H4 (cell line): ENCODE measurements at regions not wholly inside any gene's neighbourhood (a gene's known extent, or its start where the extent isn't known, plus 50 kb on each side); places are given as distances from the start of the nearest gene placed in this dataset.

ENCODE experiments used
- DNase-seq: peaks from one replicate; pipeline ENCODE4 v3.0.0-alpha.2; 2015; ENCODE audit warnings: low spot score

DNA sequence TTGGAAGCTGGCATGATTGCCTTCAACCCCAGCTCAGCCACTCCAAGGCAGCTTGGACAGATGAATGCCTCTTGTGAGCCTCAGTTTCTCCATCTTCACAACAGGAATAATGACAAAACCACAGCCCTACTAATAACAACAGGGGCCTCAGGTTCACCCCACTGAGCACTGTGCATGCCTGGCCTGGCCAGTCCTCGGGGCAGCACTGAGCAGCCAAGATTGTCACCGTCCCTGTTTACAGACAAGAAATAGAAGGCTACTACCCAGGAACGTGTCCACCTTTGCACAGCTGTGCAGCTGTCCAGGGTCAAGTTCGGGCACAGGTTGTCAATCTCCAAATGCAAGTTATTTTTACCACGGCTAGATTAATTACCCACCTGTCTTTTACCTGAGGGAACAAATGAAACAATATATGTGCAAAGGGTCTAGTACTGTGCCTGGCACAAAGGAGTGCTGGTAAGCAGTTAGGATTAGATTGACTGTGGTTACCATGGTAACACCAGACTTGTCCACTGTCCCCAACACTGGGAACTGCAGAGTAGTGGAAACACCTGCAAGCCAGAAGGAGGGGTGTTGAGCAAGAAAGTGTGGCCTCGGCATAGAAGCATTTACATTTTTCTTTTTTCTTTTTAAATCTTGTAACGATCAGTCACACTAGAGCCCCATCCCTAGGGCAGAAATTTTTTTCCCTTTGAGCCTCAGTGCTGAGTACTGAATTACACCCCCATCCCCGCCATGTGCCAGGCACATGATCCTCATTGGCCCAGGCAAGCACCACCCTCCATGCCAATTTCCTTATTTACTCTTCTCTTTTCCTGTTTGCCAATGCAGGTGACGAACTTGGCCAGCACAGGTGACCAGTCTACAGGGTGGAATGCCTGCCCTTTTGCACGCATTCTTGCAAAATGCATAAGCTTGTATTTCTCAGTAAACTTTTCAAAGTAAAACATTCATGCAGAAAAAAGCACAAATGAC is 66.3 kb upstream of the SLC6A6 start:
- no peak for DNase-seq

DNA sequence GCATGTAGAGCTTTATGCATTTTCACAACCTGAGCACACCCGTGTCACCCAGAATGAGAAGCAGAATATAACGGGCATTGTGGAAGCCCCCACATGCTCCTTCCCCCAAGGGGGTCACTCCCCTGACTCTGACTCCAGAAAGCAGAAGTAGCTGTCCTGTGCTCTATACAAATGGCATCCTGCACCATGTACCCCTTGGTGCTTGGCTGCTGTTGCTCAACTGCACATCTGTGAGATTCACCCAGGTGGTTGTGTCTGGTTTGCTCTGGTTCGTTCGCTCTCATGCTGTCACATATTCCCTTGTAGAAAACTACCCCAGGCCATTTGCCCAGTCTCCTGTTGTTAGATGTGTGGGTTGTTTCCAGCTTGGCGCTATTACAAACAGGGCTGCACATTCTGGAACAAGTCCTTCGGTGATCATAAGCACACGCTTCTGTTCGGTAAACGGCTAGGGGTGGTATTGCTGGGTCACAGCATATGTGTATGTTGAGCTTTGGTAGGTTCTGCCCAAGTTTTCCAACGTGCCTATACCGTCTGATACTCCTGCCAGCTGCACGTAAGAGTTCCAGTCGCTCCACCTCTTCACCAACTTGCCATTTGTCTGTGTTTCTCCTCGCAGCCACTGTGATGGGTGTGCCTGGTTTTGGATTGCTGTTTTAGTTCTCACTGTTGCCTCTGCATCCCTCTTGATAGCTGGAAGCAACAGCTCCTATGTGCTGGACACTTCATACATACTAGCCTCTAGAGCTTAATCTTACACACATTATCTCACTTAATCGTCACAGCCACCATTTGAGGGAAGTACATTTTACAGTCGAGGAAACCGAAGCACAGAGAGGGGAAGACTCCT is 65.4 kb upstream of the SLC6A6 start:
- no peak for DNase-seq

DNA sequence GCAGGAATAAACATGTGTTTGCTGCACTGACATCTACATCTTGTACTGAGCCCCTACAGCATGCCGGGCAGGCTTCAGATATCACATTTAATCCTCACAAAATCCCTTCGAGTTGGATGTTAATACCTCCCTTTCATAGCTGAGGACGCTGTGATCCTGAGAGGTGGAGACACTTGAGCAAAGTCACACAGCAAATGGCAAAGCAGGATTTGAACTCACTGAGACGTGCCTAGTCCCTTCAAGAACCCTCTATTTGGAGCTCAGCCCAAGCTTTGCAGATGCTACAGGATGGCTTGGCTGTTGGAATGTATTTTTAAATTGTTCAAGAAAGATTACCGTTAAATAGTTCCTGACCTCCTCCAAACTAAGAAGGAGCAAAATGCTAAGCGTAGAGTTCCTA is 64.6 kb upstream of the SLC6A6 start:
- DNase-seq, result no peak

DNA sequence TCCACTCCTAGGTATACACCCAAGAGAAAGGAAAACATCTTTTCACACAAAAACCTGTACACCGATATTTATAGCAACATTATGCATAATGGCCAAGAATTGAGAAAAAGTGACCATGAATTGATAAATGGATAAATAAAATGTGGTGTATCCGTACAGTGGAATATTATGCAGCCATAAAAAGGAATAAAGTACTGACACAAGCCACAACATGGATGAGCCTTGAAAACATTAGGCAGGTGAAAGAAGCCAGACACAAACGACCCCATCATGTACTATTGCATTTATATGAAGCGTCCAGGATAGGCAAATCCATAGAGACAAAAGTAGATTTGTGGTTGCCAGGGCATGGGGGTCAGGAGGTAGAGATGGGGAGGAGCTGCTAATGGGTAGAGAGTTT is 64.2 kb upstream of the SLC6A6 start:
- no peak for DNase-seq

DNA sequence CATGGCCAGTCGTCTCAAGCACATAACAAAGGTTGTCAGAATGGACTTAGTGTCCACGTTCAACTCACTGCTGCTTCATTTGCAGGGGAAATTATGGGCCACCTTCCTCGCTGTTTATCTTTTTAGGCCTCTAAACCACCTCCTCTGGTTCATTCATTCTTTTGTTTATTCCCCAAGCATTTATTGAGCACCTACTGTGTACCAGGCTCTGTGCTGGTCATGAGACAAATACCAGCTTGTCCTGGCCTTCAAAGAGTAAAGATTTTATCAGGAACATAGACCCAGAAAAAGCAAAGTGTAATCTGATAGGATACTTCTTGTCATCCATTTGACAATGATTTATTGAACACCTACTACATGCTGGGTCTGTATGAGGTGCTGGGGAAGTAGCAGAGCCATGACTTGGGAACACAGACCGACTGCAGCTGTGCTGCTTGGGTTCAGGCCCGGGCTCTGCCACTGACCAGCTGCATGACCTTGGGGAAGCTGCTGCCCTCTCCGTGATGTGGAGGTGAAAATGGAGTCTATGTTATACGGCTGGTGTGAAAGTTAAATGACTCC is 63.4 kb upstream of the SLC6A6 start:
- DNase-seq, result no peak

DNA sequence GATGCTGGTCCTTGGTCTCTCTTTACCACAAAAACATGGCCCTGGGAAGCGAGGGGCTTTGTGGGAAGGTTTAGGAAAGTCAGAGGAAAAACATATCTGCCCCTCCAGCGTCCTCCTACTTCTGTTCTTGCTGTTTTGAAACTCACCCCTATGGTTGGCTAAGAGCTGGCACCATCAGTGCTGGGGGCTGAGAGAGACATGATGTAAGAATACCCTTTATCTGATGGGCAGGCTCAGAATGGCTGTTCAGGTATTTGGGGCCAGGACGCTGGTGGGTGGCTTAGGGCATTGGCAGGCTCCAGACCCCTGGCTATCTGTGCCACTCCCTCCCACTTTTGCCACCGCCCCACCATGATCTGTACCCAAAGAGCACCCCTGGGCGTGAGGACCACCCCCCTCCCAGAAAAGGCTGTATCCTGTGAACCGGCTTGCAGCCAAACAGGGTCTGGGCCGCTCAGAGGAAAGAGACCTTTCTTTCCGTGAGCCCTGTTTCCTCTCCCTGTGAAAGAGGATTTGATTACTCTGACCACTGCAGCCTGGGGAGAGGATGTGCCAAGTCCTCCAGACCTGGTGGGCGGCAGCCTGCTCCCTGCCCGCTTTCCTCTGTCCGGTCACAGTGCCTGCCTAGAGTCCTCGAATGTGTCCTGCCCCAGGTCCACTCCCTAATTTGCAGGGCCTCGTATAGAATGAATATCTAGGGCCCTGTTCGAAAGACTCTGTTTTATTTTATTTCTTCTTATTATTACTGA is 61.3 kb upstream of the SLC6A6 start:
- no peak for DNase-seq

DNA sequence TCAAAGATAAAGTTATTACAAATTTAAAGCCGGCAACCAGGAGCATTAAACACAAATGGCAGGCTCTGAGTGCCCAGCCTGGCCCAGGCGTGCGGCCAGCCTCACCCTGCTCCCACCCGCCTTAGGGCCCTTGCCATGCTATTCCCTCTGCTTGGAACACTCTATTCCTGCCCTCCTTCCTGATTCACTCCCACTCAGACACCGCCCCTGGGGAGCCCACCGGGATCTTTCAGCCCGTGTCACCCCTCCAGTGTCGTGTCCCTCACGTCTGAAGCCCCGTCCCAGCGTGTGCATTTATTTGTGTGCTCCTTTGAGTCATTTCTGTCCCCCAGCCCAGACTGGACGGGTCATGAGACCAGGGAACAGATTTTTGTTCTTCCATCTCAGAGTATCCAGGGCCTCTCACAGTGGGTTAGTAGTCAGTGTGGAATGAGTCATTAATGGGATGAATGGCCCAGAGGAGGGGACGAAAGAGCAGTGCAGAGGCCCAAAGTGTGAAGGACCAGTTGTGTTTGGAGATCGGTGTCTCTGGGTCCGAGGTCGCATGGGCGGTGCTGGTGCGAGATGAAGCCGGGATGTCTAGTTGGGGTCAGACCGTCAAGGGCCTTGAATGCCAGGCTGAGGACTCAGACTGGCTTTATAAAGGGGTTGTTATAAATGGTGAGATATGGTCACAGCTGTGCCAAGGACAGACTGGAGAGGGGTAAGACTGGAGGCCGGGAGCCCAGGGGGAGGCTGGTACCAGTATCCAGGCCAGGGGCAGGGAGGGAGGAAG is 58.9 kb upstream of the SLC6A6 start:
- no peak for DNase-seq

DNA sequence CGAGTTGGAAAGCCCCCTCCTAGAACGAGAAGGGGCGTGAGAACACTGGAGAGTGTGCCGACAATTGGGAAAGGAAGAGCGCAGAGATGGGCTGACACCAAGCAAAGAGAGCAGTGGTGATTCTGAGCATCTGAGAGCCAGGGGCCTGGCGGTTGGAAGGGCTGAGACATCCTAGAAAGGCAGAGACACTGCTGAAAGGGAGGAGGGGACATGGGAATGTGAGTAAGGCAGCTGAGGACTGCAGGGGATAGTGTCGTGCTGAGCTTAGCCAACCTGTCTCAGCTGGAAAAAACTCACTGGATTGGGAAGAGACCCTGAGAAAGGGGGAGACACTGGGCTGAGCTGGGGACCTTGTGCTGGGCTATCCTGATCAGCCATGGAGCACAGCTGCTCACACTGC is 58.1 kb upstream of the SLC6A6 start:
- DNase-seq, result no peak

DNA sequence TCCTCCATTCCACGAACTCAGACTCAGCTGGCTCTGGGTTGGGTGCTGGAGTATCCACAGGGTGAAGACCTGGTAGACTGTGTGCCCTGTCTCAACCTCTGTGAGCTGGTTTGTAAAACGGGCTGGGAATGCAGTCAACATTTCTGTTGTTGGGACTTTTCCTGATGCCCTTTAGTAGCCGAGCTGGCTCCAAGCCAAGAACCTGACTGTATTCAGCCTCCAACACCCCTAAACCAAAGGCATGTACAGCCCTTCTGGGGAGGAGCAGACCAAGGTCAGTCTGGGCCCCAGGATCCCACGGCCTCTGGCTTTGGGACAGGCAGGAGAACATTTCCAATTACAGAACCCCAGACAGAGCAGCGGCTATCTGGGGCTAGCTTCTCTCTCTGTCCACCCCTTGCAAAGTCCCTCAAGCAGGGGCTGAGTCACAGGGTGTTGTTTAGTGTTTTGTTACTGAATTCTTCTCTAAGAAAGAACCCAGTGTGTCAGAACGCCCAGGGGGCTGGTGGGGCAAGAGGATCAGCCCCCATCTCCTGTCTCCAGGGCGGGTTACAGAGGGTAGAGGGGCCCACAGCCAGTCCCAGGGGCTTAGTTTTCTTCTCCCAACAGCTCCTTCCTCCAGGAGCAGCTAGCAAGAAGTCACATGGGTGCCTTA is 56.8 kb upstream of the SLC6A6 start:
- no peak for DNase-seq

DNA sequence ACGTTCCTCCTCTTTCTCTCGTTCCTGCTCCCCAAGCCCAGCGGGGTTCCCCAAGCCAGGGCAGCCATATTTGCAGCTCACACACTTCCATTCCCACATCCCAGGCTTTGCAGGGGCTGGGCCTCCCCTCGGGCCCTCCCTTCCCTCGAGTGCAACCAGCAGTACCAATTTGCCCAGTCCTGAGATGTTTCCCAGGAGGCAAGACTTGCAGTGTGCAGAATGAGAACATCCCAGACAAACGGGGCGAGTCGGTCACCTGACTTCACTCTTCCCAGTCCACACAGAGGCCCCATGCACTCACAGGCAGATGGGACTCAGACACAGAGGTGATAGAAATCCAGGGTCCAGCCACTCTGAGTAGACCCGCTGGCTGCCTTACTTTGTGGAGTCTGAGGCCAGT is 56.2 kb upstream of the SLC6A6 start:
- DNase-seq, result no peak

DNA sequence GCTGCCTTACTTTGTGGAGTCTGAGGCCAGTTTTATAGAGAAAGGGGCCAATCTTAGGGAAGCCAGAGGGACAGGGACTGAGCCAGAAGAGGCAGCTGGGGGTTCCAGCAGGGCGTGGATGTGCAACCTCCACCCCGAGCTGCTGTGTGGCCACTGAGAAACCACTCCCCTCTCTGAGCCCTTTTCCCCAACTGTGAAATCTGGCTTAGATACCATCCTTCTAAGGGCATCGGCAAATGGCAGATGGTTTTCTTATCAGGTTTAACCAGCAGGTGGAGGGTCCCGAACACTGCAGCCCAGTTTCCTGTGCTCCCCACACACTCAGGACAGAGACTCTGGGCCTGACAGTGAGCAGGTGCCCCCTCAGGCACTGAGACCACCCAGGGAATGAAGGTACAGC is 55.8 kb upstream of the SLC6A6 start:
- no peak for DNase-seq

DNA sequence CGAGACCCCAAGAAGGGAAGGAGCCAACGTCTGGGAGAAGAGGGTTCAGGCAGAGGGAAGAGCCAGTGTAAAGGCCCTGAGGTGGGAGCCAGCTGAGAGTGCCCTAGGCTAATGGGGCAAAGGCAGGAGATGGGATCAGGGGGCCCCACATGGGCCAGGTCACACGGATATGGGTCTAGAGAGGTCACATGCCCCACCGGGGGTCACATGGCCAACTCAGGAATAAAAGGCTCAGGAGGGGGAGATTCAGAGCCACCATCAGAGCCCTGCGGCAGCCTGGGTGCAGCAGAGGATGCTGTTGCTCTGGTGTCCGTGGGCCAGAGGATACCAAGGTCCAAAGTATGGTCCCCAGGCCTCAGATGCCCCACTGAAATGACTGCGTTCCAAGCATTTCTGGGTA is 55.3 kb upstream of the SLC6A6 start:
- no peak for DNase-seq

DNA sequence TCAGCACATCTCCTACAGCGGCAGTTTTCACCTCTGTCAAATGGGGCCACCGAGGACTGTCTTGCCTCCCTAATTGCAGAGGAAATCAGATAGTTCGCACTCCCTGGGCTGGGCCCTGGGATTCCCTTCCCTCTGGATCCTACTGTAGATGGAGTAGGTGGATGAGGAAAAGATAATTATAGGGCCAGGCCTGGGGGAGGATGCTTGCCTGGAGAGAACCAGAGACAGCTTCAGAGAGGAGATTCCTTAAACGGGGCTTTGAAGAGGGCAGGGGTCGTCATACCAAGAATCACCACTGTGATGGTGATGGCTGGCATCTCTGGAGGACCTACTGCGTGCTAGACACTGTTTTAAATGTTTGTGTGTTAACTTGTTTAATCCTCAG is 50.8 kb upstream of the SLC6A6 start:
- no peak for DNase-seq

DNA sequence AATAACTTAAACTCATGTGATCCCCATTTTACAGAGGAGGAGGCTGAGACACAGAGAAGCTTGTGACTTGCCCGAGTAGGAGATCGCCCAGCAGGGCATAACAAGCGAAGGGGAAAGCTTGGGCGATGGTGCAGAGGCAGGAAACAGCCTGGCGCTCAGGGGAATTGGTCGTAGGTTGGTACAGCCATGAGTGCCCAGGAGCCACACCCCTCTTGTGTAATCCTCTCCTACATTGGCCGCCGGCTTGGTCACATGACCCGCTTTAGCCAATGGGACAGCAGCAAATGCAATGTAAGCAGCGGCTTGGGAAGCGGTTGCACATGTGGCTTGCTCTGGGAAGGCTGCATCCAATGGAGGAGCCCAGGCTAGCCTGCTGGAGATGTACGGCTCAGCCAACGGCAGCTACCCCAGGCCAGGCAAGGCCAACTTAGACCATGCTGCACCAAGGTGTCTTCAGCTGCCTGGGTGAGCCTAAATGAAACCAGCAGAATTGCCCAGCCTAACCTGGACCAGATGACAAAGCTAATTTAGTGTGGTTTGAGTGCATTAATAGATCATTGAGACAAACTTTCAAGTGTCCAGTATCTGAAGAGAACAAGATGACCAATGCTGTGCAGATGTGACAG is 50.3 kb upstream of the SLC6A6 start:
- peak; percentile 61 for DNase-seq
